Skeletal muscle satellite cell (primary cell): ENCODE measurements at regions not wholly inside any gene's neighbourhood (a gene's known extent, or its start where the extent isn't known, plus 50 kb on each side); places are given as distances from the start of the nearest gene placed in this dataset.

ENCODE experiments used
- H3K27me3 ChIP-seq: 2 replicates; pipeline ENCODE4 v1.7.0; 2013; ENCODE audit warnings: low read length; ENCODE audit not compliant: control insufficient read depth, insufficient read depth
- H3K36me3 ChIP-seq: 2 replicates; pipeline ENCODE4 v1.7.0; 2013; ENCODE audit warnings: mild to moderate bottlenecking, control low read depth, low read length; ENCODE audit not compliant: insufficient read depth
- H3K4me1 ChIP-seq: 2 replicates; pipeline ENCODE4 v1.7.0; 2013; ENCODE audit warnings: low read length; ENCODE audit not compliant: control insufficient read depth, insufficient read depth
- H3K4me2 ChIP-seq: 2 replicates; pipeline ENCODE4 v1.7.0; 2013; ENCODE audit warnings: mild to moderate bottlenecking, low read length
- H3K4me3 ChIP-seq: 2 replicates; pipeline ENCODE4 v1.7.0; 2013; ENCODE audit warnings: low read length
- H3K9ac ChIP-seq: 2 replicates; pipeline ENCODE4 v1.7.0; 2013; ENCODE audit warnings: mild to moderate bottlenecking, low read depth, low read length, moderate library complexity
- H3K9me3 ChIP-seq: replicated peaks from 2 replicates; pipeline ENCODE4 v1.7.0; 2013; ENCODE audit warnings: mild to moderate bottlenecking, control low read depth, low read length

GRCh38 chr13:110097013-110097412, 209.9 kb downstream of the COL4A1 start:
- Histone ChIP-seq H3K9me3 (peaks cover 3% of the 10 kb centered on the region), H3K4me3 (no peak overlapping the region), H3K4me1 (peaks cover 24% of the 10 kb centered on the region), H3K9ac (no peak overlapping the region), H3K4me2 (no peak overlapping the region), H3K27me3 (no peaks in the 10 kb centered on the region), H3K36me3 (no peaks in the 10 kb centered on the region)

GRCh38 chr13:110092831-110093247, 214.1 kb downstream of the COL4A1 start:
- Histone ChIP-seq H3K4me3 (no peak overlapping the region), H3K27me3 (no peaks in the 10 kb centered on the region), H3K4me1 (peaks cover 24% of the 10 kb centered on the region), H3K4me2 (no peak overlapping the region), H3K9me3 (no peaks in the 10 kb centered on the region), H3K9ac (no peak overlapping the region), H3K36me3 (no peaks in the 10 kb centered on the region)

- Histone ChIP-seq H3K9ac (no peak overlapping the region), H3K4me3 (no peak overlapping the region), H3K9me3 (no peaks in the 10 kb centered on the region), H3K36me3 (no peaks in the 10 kb centered on the region), H3K4me1 (peaks cover 20% of the 10 kb centered on the region), H3K27me3 (no peaks in the 10 kb centered on the region), H3K4me2 (no peak overlapping the region)
Measured at GRCh38 chr13:110089815-110090214, 217.1 kb downstream of the COL4A1 start.

GRCh38 chr13:110089100-110089499, 217.9 kb downstream of the COL4A1 start:
- Histone ChIP-seq H3K4me2 (no peak overlapping the region), H3K27me3 (no peaks in the 10 kb centered on the region), H3K9ac (no peak overlapping the region), H3K4me3 (no peak overlapping the region), H3K4me1 (peaks cover 12% of the 10 kb centered on the region), H3K36me3 (no peaks in the 10 kb centered on the region), H3K9me3 (no peaks in the 10 kb centered on the region)

- Histone ChIP-seq H3K4me1 (peaks cover 10% of the 10 kb centered on the region), H3K36me3 (no peaks in the 10 kb centered on the region), H3K9ac (no peak overlapping the region), H3K9me3 (no peaks in the 10 kb centered on the region), H3K4me2 (no peak overlapping the region), H3K27me3 (no peaks in the 10 kb centered on the region), H3K4me3 (no peak overlapping the region)
Measured at GRCh38 chr13:110073982-110074381, 233.0 kb downstream of the COL4A1 start.

GRCh38 chr13:110070511-110071120, 236.3 kb downstream of the COL4A1 start:
- peaks cover 10% of the 10 kb centered on the region for H3K4me1 ChIP-seq
- H3K9me3 ChIP-seq: no peaks in the 10 kb centered on the region
- H3K36me3 ChIP-seq: no peaks in the 10 kb centered on the region
- peak overlapping the region; percentile 57 for H3K4me2 ChIP-seq
- peak overlapping the region; percentile 20 for H3K9ac ChIP-seq
- H3K27me3 ChIP-seq: no peaks in the 10 kb centered on the region
- H3K4me3 ChIP-seq: no peak overlapping the region

- H3K4me3 ChIP-seq: no peak overlapping the region
- H3K4me1 ChIP-seq: peaks cover 10% of the 10 kb centered on the region
- no peaks in the 10 kb centered on the region for H3K36me3 ChIP-seq
- H3K9ac ChIP-seq: peak overlapping the region; percentile 20
- no peaks in the 10 kb centered on the region for H3K9me3 ChIP-seq
- H3K4me2 ChIP-seq: peak overlapping the region; percentile 57
- no peaks in the 10 kb centered on the region for H3K27me3 ChIP-seq
Measured at GRCh38 chr13:110070046-110070445, 236.9 kb downstream of the COL4A1 start.

- Histone ChIP-seq H3K9ac (no peak overlapping the region), H3K4me3 (no peak overlapping the region), H3K4me1 (peaks cover 10% of the 10 kb centered on the region), H3K9me3 (no peaks in the 10 kb centered on the region), H3K36me3 (no peaks in the 10 kb centered on the region), H3K27me3 (no peaks in the 10 kb centered on the region), H3K4me2 (no peak overlapping the region)
Measured at GRCh38 chr13:110068176-110068473, 238.8 kb downstream of the COL4A1 start.

- H3K9ac ChIP-seq: no peak overlapping the region
- H3K9me3 ChIP-seq: no peaks in the 10 kb centered on the region
- H3K36me3 ChIP-seq: no peaks in the 10 kb centered on the region
- H3K4me1 ChIP-seq: peaks cover 12% of the 10 kb centered on the region
- H3K27me3 ChIP-seq: no peaks in the 10 kb centered on the region
- H3K4me2 ChIP-seq: no peak overlapping the region
- H3K4me3 ChIP-seq: no peak overlapping the region
Measured at GRCh38 chr13:110067355-110068175, 239.4 kb downstream of the COL4A1 start.

- Histone ChIP-seq H3K4me2 (no peak overlapping the region), H3K4me3 (no peak overlapping the region), H3K9me3 (no peaks in the 10 kb centered on the region), H3K27me3 (no peaks in the 10 kb centered on the region), H3K36me3 (no peaks in the 10 kb centered on the region), H3K9ac (no peak overlapping the region), H3K4me1 (peaks cover 15% of the 10 kb centered on the region)
Measured at GRCh38 chr13:110065780-110066179, 241.2 kb downstream of the COL4A1 start.

GRCh38 chr13:110063490-110064421, 243.2 kb downstream of the COL4A1 start:
- H3K4me1 ChIP-seq: peaks cover 9% of the 10 kb centered on the region
- no peak overlapping the region for H3K4me2 ChIP-seq
- H3K27me3 ChIP-seq: no peaks in the 10 kb centered on the region
- no peak overlapping the region for H3K4me3 ChIP-seq
- H3K36me3 ChIP-seq: no peaks in the 10 kb centered on the region
- H3K9ac ChIP-seq: no peak overlapping the region
- no peaks in the 10 kb centered on the region for H3K9me3 ChIP-seq
